Dedifferentiated amniotic fluid mesenchymal stem cell (primary cell): ENCODE measurements at regions not wholly inside any gene's neighbourhood (a gene's known extent, or its start where the extent isn't known, plus 50 kb on each side); places are given as distances from the start of the nearest gene placed in this dataset.

Experiments used
- DNase-seq: peaks from one replicate; pipeline ENCODE4 v3.0.0-alpha.2; 2016; ENCODE audit errors: extremely low spot score

DNA sequence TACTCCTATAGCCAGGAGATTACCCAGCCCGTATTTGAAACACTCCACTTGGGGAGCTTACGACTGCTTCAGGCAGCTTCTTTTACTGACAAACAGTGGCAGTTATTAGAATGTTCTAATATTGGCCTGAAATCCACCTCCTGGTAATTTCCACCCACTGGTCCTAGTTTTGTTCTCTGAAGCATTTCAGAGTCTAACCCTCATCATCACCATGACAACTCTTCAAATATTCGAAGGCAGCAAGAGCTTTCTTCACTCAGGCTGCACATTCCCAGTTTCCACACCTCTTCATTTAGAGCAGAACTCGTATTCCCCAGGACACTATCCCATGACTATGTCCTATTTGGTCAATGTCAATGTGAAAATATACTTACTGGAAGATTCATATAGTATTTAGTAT lies 325.6 kb downstream of the UBE3D start:
- DNase-seq: no peak

DNA sequence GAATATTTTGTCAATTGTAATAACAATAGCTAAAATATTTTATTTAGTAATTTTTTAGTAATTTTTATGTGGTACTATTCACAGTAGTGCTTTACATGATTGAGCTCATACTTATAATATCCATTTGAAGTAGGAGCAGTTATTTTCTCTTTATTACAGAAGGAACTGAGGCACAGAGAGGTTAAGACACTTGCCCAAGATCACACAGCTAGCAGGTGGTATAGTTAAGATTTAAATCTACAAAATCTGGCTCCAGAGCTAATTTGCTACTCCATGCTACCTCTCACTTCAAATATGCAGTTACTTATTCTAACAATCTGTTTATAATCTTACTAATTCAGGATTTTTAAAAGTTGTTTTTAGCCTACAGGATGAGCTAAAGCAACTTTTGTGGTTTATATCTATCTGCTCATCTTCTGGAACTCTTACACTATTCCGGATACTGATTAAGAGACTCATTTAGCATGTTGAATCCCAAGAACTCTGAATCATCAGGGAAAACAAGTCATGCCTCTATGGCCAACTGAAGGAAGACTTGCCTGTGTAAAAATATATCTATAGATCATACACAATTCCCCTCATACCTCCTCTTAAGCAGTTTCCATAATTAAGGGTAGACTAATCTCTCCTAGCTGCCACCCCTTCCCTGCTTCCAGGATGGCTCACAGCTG lies 324.2 kb downstream of the UBE3D start:
- DNase-seq: no peak

DNA sequence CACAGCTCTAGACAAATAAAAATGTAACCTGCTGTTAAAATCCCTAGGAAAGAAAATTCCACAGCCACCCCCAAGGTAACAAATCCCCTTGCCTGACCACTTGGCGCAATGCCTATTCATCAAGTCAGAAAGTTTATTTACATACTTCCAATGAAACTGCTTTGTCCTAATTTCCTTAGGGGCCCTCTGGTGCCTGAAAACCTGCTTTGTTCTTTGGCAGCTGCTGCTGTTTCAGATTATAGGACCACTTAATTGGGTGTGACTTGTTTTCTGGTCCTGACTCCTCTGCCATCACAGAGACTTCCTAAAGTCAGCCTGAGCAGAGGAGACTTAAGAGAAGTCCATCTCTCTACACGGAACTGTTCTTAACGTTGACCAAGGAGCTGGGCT lies 323.6 kb downstream of the UBE3D start:
- no peak for DNase-seq

DNA sequence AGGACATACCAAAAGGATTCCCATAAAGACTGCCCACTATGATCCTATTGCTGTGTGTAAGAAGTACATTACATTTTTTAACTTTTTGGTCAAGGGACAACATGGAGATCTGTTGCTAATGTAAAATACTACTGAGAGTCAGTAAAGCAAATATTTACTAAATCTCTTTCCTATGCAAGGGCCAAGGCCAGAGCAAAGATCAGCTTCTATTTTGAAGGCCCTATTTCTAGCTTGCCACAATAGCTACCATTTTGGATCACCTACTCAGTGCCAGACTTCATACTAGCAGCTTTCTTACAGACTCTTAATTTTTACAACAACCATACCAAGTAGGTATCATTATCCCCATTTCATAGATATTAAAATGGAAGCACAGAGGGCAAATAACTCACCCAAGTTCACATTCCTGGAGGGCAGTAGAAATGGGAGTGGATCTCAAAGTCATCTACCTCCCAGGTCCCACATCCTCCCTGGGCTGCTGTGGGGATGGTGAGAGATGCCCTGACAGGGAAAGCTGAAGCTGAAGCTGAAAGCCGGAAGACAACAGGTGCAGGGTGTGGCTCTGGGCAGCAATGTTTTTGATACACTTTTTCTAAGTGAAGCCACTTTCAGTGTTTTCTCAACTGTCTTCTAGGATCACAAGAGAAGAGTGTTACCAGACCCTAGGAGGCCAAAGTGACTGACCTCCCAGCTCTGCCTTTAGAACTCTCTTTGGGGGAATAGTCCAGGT lies 321.2 kb downstream of the UBE3D start:
- no peak for DNase-seq

DNA sequence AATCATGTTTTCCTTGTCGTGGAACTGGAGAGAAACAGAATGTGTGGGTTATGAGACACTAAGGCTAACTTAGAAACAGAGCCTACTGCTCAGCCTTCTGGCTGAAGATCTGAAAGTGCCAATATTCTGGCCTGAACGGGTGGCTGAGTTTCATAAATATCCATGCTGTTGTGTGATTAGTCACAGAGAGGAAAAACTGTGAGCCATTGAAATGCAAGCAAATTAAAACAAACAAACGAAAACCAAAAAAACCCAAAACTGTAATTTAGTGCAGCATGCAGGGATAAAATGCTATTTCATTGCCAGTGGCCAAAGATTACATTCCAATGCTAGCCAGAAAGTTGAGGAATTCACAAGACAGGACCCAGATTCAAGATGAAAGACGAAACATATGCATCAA lies 315.1 kb downstream of the UBE3D start:
- peak; percentile 87 for DNase-seq

DNA sequence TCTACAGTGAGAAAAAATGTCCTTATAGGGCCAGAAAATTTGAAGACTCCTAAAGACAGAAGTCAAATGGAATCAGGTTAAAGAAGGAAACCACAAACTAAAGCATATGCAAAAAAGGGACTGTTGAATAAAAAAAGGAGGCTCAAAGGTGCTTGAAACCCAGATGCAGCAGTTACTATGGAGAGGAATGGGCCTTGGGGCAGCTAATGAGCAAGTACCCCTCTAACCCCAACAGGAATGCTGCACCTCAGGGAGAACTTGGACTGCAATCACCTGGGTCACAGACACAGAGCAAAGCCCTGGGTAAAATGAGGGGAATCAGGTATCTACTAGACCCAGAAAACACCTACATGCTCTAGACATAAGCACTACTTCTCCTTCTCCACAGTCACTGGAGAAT lies 313.9 kb downstream of the UBE3D start:
- no peak for DNase-seq

DNA sequence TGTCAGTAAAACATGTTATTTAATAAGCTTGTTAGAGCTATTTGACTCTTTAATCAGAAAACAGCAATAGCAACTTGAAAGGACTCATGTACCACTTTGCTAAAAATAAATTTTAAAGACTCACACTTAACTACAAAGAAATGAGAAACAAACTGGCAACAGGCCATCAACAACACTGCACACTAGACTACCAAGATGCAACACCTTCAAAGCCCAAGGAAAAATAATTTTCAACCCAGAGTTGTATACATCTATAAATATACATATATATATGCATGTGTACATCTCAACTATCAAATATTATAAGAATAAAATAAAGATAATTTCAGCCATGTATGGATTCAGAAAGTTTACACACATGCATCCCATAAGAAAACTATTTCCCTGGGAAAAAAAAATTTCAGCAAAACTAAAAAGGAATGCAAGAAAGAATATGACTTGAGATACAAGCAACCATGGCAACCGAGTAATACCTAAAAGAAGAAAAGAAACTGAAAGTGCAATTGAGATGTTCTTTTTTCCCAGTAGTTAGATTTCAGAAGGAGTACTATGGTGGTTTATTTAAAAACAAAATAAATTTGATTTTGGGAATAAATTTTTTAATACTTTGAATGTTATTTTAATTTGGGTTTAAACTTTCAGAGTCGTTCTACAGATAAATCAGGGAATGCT lies 303.8 kb downstream of the UBE3D start:
- peak; percentile 47 for DNase-seq

DNA sequence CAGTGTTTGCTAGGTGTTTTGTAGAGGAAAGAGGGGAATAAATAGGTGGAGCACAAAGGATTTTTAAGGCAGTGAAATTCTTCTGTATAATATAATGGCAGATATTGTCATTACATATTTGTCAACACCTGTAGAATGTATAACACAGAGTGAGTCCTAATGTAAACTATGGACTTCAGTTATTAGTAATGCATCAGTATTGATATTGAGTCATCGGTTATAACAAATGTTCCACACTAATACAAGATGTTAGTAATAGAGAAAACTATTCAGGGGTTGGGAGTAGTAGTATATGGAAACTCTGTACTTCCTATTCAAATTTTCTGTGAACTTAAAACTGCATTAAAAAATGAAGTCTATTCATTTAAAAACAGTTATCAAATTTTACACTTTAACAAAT lies 299.2 kb downstream of the UBE3D start:
- DNase-seq: no peak

DNA sequence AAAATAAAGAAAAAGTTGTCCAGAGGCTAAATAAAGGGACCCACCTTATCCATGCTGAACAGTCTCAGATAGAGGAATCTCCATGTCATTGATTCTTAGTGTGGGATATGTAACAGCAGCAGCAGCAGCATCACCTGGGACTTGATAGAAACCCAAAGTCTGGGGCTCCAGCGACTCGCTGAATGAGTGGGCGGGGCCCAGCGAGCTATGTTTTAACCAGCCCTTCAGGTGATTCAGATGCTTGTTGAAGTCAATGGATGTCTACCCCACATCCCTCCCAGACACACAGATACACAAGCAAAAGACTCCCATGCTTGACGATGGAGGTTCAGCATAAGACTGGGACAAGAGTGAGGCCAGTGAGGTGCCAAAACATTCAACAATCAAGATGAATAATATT lies 298.6 kb downstream of the UBE3D start:
- DNase-seq: no peak

DNA sequence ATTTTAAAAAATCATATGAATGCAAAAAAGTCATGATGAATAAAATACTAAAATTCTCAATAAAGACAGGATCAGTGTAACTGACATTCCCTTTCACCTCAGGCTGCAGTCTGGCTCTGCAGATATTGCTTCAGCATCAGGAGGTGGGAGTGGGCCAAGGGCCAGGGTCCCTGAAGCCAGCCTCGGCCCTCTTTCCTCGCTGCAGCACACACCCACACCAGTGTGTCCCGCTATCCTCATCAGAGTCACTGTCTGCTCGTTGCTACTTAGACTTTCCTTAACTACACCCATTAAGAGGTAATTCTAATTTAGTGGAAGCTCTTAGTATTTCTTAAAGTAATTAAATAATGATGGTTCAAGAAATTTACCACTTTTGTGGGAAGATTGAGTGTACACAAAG lies 298.2 kb downstream of the UBE3D start:
- DNase-seq: no peak

DNA sequence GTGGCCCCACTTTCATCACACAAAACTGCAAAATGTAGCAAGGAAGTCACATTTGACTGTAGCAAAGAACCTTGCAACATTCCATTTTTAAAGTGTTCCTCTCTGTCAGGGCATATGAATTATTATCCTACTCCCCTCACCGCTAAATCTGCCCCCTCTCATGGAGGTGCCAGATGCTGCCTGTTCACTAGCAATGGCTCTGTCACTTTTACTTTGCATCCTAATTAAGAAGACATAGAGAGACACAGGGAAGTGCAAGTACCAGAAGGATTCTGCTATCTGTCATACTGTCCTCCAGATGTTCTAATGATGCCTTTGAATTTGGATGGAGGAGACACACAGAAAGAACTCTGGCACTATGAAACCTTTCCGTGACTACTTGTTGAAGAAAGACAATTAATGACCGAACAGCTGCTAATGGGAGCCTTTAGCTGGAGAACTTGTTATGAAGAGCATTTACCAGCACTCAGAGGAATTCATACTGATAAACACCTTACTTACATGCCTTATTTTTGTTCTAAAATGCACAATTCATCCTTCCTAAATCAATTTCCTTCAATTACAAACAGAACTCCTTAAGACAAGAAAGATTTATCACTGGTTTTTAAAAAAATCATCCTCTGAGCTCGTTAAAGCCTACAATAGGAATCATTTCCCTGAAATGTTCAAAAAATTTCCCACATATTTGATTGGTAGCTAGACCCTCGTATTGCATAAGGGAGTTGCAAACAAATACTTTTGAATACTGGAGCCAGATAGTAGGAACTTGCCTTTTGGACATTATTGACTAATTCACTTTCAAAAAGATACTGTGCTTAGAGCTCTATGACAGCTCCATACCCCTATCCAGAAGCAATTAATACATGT lies 292.6 kb downstream of the UBE3D start:
- no peak for DNase-seq

DNA sequence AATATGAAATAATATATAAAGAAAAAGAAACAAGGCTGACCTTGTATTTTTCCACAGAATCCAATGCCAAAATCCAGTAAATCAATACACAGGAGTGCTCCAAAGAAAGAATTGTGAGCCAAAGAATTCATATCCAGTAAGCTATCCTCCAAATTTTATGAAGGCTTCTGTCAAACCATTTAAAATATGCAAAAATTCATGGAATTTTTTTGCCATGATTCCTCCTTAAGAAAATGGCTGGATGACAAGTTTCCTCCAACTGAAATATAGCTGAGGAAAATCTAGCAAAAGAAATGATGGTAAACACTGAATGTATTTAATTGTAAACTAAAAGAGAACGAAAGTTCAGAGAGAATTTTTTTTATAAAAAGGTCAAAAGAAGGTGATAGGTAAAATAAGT lies 290.3 kb downstream of the UBE3D start:
- DNase-seq: peak; percentile 63

DNA sequence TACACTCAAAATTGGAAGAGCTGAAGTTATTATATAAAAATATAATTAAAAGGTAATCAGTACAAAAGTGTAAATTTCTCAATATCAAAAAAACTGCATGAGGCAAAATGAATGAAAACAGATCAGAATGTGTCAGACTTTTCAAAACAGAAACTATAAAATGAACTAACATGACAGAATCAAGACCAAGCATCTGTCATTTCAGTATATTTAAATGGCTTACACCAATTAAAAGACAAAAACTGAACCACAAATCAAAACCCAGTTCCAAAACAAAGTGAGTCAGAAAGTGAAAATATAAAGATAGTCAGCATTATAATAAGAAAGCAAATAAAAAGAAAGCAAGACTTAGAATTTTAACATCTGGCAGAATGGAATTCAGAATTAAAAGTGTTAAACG lies 289.7 kb downstream of the UBE3D start:
- DNase-seq: no peak

DNA sequence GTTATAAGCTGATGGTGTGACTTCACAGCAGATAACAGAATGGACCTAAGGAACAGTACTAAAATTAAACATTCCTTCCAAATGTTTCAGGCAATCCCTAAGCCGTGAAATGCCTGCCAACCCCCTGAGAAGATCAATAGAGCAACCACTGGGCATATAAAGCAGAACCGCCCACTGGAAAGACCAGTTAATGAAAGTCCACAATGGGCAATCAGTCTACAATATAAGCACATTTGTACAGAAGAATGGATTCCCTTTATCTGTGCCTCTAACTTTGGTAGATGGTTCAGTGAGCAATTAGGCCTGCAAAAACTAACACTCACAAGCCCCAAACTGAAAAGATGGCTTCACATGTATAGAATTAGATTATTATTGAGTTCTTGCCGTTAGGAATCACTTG lies 286.6 kb downstream of the UBE3D start:
- no peak for DNase-seq

DNA sequence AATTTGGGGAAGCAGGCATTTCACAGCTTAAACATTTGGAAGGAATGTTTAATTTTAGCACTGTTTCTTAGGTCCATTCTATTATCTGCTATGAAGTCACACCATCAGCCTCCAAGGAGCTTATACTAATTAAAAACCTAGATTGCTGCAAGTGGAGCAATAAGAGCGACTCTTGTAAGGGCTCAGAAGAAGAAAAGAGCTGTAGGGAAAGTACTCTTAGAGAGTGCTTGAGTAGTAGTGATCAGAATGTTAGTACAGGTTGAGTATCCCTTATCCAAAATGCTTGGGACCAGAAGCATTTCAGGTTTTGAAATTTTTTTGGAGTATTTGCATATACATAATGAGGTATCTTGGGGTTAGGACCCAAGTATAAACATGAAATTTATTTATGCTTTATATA lies 285.3 kb downstream of the UBE3D start:
- no peak for DNase-seq

DNA sequence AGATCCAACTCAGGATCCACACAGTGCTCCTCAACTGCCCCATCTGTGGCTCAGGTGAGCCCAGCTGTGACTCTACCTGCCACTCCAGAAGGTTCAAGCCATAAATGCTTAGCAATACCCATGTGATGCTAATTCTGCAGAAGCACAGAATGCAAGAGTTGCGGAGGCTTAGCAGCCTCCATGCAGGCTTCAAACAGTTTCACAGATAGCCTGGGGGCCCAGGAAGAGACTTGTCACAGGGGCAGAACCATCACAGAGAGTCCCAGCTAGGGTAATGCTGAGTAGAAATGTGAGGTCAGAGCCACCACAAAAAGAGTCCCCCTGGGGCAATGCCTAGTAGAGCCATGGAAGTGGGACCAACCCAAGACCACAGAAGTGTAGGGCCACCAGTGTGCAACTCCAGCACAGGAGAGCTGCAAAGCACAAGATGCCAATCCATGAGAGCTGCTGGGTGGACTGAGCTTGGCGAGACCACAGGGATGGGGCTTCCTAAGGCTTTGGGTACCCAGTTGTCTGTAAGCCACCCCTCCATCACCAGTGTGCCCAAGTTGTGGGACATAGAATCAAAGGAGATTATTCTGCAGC lies 283.9 kb downstream of the UBE3D start:
- no peak for DNase-seq

DNA sequence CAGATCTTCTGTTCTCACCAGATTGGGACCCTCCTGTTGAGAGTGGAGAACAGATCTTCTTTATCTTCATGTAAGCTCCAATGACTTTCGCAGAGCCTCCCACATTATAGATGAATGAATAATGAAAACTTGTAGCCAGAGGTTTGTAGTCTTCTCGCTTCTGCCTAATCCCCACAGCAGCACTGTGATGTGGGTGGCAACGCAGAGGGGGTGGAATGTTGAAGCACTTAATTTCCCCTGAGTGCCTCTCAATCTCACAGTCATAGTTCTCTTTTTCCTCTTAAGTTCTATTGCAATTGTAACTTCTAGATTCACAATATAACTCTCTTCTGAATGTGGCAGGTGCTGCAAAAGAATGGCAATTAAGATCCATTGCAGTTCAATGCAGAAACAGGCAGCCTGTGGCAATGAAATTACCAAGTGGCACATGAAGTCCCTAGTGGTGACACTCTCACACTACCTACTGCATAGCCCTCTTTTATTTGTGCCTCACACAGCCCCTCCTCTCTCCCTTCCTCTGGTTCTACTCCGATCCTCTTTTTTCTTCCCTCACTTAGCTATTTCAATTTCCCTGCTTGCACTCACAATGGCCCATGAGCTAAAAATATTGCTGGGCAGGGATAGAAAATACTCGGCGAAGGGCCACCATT lies 281.9 kb downstream of the UBE3D start:
- DNase-seq: no peak

DNA sequence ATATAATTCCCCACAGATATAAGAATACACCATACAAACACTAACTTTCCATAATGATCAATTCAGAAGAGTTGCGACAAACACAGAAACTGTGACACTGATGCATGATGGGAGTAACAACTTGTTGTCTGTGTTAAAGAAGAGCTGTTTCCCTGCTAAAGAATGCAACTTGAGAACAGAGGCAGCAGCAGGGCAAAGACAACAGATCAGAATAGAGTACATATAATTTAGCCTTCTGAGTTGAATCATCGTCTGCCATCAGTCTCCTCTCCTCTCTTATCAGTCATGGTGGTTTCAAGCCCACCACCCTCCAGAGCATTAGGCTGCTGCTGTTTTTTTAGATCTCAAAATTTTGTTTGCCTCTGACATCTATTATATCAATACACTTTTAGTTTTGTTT lies 280.4 kb downstream of the UBE3D start:
- no peak for DNase-seq

DNA sequence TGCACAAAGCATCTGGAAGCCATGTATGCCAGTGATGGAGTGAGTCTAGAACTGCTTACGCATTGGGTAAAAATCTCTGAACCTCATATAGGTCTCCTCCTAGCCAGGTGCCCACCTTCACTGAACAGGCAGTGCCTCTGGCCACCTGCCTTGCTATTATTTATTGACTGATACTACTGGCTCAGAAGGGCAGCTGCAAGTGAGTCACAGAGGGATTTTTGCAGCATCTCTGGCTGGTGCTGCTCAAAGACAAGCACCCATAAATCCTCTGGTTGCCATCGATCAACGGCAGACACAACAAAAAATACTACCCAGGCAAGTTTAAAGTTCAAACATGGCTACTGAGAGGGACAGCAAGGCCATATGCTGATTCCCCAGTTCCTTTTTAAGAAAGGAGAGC lies 279.4 kb downstream of the UBE3D start:
- DNase-seq: no peak

DNA sequence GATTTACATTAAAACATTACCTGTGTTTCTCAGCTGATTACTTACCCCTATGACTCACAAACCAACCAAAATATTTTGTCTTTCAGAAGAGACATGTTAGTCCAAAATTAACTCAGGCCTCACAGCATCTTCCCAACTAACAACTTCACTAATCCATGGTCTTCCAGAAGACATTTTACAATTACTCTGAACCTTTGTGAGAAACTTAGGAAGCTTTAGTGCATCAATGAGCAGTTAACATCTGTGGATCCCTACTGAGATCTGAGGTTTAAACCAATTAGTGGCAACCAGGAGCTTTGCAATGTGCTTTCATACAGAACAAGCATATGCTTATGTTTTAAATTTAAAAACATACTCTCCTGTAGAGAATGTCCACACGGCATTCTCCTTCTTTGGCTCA lies 269.7 kb downstream of the UBE3D start:
- DNase-seq: no peak

DNA sequence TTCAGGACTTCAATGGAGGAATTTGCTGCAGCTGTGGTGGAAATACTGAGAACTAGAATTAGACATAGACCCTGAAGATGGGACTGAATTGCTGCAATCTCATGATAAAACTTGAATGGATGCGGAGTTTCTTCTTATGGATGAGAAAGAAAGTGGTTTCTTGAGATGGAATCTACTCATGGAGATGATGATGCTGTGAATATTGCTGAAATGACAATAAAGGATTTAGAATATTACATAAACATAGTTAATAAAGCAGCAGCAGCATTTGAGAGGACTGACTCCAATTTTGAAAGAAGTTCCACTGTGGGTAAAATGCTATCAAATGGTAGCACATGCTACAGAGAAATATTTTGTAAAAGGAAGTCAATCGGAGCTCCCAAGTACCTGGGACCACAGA lies 264.6 kb downstream of the UBE3D start:
- DNase-seq: no peak
